ENCODE measurements at regions not wholly inside any gene's neighbourhood (a gene's known extent, or its start where the extent isn't known, plus 50 kb on each side); places are given as distances from the start of the nearest gene placed in this dataset.

DNA sequence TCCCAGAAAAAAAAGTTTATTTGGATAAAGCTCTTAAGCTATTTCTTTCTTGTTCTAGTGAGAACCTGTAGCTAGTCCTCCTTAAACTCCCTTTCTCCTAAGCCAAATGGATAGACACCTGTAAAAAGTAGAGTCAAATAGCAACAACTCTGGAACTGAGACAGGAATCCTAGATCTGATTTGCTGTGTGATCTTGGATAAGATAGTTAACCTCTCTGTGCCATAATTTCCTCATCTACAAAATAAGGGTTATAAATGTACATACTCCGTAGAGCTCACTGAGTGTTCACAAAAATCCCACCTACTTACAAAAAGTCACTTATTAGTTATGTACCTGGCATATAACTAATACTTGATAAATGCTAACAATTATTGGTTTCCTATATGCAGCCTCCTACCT is 270.3 kb downstream of the ABCC12 start:
- TF ChIP-seq CTCF (conservative IDR thresholded peaks at IDR 0.05; ENCODE audit: low read length) (no peak), EZH2phosphoT487 (IDR thresholded peaks at IDR 0.05; ENCODE audit: borderline replicate concordance) (no peak)

Measured in Loucy (cell line).